ENCODE measurements at regions not wholly inside any gene's neighbourhood (a gene's known extent, or its start where the extent isn't known, plus 50 kb on each side); places are given as distances from the start of the nearest gene placed in this dataset.

- TF ChIP-seq CTCF (IDR thresholded peaks at IDR 0.05) (no peak), POLR2A (IDR thresholded peaks at IDR 0.05) (no peak)
These were observed 582.8 kb upstream of the NRP1 start for GRCh38 chr10:33917069-33917780.
